Activated CD8-positive, alpha-beta memory T cell treated with anti-CD3 and anti-CD28 coated beads for 36 hours (primary cell): ENCODE measurements at regions not wholly inside any gene's neighbourhood (a gene's known extent, or its start where the extent isn't known, plus 50 kb on each side); places are given as distances from the start of the nearest gene placed in this dataset.
"Not testable (repeated sequence)": the region's sequence is repeated elsewhere in the genome, so short reads cannot be mapped to it uniquely, and the experiment has no call there.

Experiments used
- CTCF ChIA-PET: fragments of 350-600 bp; sonication (Branson Sonifier 250); formaldehyde crosslinking; loops from one replicate; lab custom pipeline; 2021; ENCODE audit warnings: antibody characterized with exemption; lab: Charles Lee
- POLR2A ChIA-PET: fragments of 350-600 bp; sonication (Branson Sonifier 250); formaldehyde crosslinking; loops from one replicate; lab custom pipeline; 2021; ENCODE audit warnings: antibody characterized with exemption; lab: Charles Lee

DNA sequence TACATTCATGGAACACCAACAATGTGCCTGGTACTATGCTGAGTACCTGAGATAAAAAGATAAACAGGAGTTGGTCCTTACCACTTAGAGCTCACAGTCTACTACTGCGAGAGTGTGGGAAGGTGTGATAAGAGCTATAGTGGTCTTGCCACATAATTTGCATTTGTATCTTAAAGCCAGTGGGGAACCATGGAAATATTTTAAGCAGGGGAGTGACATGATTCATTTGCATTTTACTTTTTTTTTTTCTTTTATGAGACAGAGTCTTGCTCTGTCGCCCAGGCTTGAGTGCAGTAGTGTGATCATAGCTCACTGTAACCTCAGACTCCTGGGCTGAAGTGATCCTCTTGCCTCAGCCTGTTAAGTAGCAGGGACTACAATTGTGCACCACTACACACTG lies 53.6 kb downstream of the SRGAP2 start:
- CTCF ChIA-PET, POLR2A ChIA-PET: not testable (repeated sequence)

GRCh38 chr1:206261473-206261872 lies 58.1 kb downstream of the SRGAP2 start:
- CTCF ChIA-PET, POLR2A ChIA-PET: not testable (repeated sequence)

DNA sequence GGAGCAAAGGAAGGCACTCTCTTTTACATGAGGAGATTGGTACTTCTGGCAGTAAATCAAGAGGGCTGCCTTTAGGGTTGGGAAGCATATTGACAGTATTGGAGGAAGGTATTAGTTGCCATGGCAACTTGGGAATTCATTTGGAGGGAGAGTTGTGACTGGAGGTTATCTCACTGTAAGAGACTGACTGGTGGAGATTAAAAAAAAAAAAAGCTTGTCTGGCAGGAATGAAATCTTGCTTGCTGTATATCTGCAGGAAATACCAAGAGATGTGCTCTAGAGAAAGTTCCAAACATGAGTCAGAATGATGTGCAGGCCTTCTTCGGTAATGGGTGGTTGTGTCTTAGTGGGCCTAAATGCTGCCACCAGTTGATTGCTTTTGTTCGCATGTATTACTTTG lies 59.1 kb downstream of the SRGAP2 start:
- CTCF ChIA-PET, POLR2A ChIA-PET: not testable (repeated sequence)

- POLR2A ChIA-PET, CTCF ChIA-PET: not testable (repeated sequence)
Measured at GRCh38 chr1:206264916-206265315, 61.6 kb downstream of the SRGAP2 start.

DNA sequence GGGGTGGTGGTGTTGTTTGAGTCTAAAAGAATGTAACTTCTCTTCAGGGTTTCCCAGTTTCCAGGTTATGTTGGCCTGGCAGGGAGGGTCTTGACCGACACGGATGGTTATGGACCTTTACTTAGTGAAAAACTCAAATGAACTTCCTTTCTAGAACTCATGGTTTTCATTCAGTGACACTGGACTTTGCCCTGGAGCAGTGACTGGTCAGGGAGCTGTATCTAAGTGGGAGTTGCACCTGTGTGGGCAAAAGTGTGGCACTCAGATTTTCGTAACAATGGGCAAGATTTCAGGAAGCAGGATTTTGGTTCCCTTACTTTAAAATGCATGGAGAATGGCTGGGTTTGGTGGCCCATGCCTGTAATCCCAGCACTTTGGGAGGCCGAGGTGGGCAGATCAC lies 67.8 kb downstream of the SRGAP2 start:
- CTCF ChIA-PET, POLR2A ChIA-PET: not testable (repeated sequence)

GRCh38 chr1:206273104-206273503 lies 69.8 kb downstream of the SRGAP2 start:
- CTCF ChIA-PET, POLR2A ChIA-PET: not testable (repeated sequence)

- CTCF ChIA-PET, POLR2A ChIA-PET: not testable (repeated sequence)
Measured at GRCh38 chr1:206276143-206276542, 72.8 kb downstream of the SRGAP2 start.

DNA sequence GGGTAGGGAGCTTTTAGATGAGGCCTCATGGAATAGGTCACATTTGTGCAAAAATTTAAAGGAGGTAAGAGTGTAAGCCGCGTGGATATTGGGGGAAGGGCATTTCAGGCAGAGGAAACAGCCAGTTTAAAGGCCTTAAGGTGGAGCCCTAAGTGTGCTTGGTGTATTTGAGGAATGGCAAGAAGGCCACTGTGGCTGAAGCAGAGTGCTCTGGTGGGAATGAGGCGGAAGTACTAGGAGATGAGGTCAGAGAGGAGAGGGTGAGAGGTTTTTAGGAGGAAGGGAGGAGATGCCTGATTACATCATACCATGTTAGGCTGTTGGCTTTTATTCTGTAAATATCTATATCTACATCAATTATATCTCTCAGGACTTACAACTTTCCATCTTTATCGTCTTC lies 75.3 kb downstream of the SRGAP2 start:
- POLR2A ChIA-PET, CTCF ChIA-PET: not testable (repeated sequence)

DNA sequence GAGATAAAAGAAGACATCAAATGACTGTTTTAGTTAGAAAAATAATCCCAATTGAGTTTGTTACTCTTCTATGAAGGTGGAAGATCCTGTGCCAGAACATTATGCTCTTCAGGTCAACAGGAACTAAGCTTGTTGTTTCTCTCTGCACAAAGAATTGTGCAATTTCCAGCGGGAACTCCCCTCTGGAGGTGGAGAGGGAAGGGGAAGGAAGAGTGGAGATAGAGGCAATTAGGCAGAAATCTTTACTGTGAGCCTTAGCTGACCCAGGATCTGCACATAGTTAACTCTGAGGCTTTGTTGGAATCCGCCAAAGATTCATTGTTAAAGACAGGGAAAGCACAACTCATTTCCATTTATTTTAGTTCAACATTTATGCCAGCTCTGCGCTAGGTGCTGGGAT lies 77.3 kb downstream of the SRGAP2 start:
- CTCF ChIA-PET, POLR2A ChIA-PET: not testable (repeated sequence)

DNA sequence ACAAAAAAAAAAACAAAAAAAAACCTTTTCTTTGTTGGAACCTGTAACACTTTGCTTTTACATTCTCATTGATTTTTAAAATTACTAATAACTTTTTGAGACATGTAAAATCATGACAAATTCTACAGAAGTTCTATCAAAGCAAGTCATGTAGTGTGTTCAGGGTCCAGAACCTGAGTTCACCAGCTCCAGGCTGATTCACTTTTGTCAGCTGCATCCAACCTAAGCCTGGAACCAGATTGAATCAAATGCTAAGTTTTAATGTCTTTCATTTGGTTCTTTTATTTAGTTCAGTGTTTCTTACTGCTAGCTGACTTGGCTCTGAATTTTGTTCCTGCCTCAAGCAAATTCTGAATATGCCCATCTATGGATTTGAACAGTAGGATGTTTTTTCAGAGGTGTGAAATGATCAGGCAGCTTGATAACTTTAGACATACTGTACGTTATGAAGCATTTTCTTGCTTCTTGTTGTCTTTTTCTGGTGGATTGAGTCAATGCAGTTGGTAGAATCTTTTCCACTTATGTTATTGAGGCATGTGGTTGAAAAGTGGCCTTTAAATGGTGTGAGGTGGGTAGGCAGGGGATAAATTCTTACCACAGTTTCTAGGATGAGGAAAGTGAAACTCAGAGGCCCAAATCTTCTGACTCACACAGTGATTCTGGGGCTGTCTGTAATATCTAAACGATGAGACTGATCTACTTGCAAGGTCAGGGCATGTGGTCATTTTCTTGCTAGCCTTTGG lies 78.7 kb downstream of the SRGAP2 start:
- POLR2A ChIA-PET: not testable (repeated sequence)
- CTCF ChIA-PET: interaction anchor here (0.7 kb wide), 1 partner anchor 1297 kb away, joined by 3 read pairs; no protein-coding TSS in a partner anchor

DNA sequence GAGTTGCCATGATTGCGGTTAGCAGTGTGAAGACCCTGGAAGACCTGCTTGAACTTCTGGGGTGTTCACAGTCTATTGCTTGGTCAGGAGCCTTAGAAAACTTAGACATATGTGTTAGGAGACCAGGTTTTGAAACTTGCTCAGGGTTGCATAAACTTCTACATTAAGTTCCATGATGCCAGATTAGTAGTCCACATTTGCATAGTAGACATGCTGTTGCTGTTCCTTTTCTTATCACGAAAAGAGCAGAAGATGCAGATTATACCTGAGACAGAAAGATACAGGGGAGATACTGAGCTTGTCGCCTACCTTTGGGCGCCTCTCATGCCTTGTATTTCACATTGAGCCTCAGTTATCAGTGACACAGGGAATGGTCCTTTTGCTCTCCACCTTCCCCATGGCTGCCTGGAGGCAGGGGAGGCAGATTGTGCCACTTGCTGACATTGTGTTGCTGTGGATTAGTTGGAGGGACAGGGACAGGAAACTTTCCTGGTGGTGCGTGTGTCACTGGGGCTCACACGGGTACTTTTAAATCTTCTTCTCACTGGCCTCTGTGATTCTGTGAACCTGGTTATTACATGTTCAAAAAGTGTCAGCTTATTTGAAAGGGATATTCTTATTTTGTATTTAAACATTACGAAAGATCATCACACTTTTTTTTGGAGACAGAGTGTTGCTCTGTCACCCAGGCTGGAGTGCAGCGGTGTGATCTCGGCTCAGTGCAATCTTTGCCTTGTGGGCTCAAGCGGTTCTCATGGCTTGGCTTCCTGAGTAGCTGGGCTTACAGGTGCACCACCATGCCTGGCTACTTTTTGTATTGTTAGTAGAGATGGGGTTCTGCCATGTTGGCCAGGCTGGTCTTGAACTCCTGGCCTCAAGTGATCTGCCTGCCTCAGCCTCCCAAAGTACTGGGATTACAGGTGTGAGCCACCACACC lies 82.0 kb downstream of the SRGAP2 start:
- CTCF ChIA-PET, POLR2A ChIA-PET: not testable (repeated sequence)

GRCh38 chr1:206287759-206288158 lies 84.4 kb downstream of the SRGAP2 start:
- POLR2A ChIA-PET, CTCF ChIA-PET: not testable (repeated sequence)

DNA sequence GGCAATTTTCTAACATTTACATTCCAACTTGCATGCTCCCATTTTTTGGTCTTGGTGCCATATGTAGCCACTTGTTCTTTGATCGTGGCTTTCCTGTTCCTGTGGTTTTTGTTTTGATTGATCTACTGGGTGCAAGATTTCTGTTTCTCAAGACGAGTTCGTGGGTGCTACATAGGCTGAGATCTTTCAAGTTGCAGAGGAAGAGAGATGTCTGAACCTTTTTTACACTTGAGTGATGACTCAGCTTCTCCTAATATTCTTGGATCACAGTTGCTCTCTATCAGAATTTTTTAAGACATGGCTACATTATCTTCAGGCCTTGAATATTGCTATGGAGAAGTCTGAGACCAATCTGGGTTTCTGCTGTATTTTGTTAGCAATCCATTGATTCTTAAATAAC lies 85.1 kb downstream of the SRGAP2 start:
- POLR2A ChIA-PET: not testable (repeated sequence)

GRCh38 chr1:206297145-206298031 lies 94.0 kb downstream of the SRGAP2 start:
- CTCF ChIA-PET, POLR2A ChIA-PET: not testable (repeated sequence)

More for the DNA sequence above, 85.1 kb downstream of the SRGAP2 start:
- CTCF ChIA-PET: not testable (repeated sequence)

- POLR2A ChIA-PET, CTCF ChIA-PET: not testable (repeated sequence)
Measured at GRCh38 chr1:206298032-206298392, 94.7 kb downstream of the SRGAP2 start.

GRCh38 chr1:206299181-206299791 lies 95.9 kb downstream of the SRGAP2 start:
- POLR2A ChIA-PET, CTCF ChIA-PET: not testable (repeated sequence)

- POLR2A ChIA-PET, CTCF ChIA-PET: not testable (repeated sequence)
Measured at GRCh38 chr1:206299942-206300341, 96.6 kb downstream of the SRGAP2 start.

DNA sequence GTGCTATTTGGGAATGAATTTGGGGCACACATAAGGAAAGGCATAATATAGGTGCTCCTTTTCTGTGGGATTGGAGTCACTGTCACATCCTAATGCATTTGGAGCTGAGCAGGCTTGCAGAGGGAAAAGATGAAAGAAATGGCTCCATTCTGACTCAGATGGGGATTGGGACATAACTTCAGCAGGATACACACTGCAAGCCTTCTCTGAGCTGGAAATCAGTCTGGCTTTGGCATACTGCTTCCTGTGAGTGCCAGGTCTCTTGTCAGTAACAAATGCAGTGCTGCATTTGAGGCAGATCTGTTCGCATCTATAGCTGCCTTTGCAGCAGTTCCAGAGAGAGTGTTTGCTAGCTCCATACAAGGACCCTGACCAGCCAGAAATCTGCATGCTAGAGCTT lies 98.7 kb downstream of the SRGAP2 start:
- POLR2A ChIA-PET, CTCF ChIA-PET: not testable (repeated sequence)

DNA sequence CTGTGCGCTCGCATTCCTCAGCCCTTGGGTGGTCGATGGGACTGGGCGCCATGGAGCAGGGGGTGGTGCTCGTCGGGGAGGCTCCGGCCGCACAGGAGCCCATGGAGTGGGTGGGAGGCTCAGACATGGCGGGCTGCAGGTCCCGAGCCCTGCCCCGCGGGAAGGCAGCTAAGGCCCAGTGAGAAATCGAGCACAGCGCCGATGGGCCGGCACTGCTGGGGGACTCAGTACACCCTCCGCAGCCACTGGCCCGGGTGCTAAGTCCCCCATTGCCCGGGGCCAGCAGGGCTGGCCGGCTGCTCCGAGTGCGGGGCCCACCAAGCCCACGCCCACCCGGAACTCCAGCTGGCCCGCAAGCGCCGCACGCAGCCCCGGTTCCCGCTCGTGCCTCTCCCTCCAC lies 104.1 kb downstream of the SRGAP2 start:
- CTCF ChIA-PET, POLR2A ChIA-PET: not testable (repeated sequence)
